GM12874 (cell line): ENCODE measurements at regions not wholly inside any gene's neighbourhood (a gene's known extent, or its start where the extent isn't known, plus 50 kb on each side); places are given as distances from the start of the nearest gene placed in this dataset.

Experiments used
- CTCF ChIP-seq: IDR thresholded peaks from 2 replicates; pipeline ENCODE4 v1.5.1; 2011; ENCODE audit warnings: low read depth, mild to moderate bottlenecking, control low read depth, low read length, moderate library complexity; ENCODE audit not compliant: insufficient read depth

DNA sequence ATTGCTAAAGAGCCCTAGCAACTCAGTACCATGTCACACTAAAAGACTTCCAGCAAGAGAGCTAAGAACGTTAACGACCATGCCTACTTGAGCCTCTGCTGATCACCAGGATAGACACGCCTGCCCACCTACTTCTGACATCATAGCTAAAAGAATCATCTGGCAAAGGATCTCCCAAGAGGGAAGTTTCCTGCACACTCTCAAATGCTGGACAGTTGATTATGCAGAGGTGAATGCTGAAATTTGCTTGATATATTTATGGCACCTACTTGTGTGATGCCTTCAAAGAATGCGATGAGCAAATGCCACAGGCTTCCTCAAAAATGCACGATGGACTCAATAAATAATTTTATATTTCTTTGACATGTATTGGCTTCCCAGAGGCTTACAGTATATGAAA, 113.6 kb downstream of the GALC start:
- TF ChIP-seq CTCF, result no peak

DNA sequence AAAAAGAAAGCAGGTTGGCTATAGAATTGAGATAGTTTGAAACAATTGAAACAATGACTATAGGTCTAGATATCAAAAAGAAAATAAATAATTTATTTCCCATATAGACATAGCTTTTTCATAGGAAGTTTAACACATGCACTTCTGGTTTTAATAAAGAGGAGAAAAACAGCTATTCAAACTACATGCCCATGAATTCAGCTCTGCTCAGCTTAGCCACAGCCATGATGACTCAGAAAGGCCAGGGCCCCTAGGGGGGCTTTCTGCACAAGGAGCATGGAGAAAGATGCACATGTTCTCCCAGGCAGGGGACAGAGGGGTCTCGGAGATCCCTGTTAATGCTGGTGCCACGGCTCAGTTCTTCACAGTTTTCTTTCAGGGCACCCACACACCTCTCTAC, 114.0 kb downstream of the GALC start:
- no peak for TF ChIP-seq CTCF

- TF ChIP-seq CTCF, result no peak
Observed at GRCh38 chr14:87877877-87878276, 115.1 kb downstream of the GALC start.

- TF ChIP-seq CTCF, result no peak
Observed at GRCh38 chr14:87874676-87875075, 118.3 kb downstream of the GALC start.

DNA sequence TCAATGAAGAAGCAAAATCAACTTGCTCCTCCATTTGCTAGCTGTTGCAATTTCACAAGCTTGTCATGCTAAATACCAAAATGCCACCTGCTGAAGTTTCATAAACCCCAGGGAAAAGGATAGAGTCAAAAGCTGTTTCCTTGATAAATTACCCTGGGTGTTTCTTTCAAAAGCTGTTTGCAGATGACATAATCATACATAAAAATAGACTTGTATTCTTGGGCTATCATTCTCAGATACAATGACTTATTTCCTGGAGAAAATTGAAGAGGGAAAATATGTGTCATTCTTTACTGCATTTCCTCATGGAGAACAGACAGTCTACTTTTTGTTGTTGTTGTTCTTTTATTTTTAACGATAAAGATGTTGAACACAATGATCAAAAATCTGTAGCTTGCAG, 119.2 kb downstream of the GALC start:
- TF ChIP-seq CTCF, result no peak

- no peak for TF ChIP-seq CTCF
Observed at GRCh38 chr14:87869619-87870583, 123.1 kb downstream of the GALC start.

GRCh38 chr14:87868920-87869319, 124.1 kb downstream of the GALC start:
- TF ChIP-seq CTCF, result no peak
